ENCODE measurements at regions not wholly inside any gene's neighbourhood (a gene's known extent, or its start where the extent isn't known, plus 50 kb on each side); places are given as distances from the start of the nearest gene placed in this dataset.

DNA sequence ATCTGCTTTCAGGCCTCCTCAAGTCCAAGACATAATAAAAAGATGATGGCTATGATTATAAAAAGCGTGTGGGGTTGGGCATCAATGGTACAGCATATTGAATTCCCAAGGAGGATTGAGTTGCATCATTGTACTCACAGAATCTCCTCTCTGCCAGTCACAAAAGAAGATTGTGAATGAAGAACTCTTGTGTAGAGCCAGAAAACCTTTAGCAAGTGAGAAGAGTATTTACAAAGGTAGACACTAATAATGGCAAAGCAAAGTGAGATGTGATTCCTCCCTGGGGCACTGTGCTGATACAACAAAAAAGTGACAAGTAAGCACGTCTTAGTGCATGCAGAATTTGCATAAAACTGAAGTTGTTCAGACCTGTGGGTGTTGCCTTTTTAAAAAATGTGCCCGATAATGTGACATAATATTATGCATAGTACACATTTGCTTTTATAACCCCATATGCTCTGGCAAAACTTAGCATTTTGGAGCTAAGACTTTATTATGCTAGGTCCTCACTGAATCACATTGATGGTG is 291.2 kb upstream of the TBC1D5 start:
- no peak for DNase-seq
- in situ Hi-C loops (cut with HindIII; ENCODE audit: low pct_ligation_motif_present, low pct_unique_long_range_greater_than_20kb, low sequenced_read_pairs): no loop called here

DNA sequence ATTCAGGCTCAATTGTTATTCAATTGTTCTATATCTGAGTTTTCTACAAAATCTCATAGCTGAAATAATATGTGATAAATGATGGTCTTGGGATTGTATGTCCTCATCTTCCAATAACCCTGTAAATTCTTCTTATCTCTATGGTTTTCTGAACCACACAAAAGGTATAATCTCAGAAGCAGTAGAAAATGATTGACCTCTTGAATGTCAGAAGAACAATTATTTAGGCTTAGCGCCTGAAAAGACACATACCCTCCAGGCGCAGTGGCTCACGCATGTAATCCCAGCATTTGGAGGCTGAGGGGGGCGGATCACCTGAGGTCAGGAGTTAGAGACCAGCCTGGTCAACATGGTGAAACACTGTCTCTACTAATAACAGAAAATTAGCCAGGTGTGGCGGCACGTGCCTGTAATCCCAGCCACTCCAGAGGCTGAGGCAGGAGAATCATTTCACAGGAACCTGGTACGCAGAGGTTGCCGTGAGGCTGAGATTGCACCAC is 288.0 kb upstream of the TBC1D5 start:
- DNase-seq: no peak
- in situ Hi-C loops (cut with HindIII; ENCODE audit: low pct_ligation_motif_present, low pct_unique_long_range_greater_than_20kb, low sequenced_read_pairs): no loop called here

DNA sequence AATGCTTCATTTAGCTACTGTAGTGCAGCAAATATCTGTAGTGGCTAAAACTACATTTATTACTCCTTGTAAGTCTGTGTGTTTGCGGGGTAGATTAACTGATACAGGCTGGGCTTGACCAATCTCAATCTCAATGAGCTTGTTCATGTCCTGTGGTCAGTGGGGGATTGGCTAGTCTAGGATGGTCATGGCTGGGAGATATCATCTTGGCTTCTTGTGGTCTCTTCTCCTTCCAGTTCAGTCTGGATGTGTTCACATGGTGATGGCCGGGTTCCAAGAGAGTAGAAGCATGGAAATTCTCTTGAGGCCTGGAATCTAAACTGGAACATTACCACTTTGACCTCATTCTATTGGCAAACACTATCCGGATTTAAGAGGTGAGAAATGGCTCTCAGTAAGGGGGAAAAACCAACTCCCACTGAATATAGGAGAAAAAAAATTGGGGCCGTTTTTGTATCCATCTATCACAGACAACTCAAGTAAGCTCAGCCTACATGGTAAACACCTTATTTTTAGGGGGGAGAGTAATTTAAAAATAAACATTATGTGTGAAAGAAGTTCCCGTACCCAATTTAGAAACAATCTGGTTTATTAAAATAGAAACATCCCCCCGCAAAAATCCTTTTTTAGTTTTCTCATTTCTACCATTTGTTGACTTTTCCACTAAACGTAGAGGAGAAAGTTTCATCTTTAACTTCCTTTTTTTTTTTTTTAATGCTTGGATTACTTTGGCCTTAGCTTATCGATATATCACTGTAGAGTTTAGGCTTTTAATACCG is 284.9 kb upstream of the TBC1D5 start:
- in situ Hi-C loops (cut with HindIII; ENCODE audit: low pct_ligation_motif_present, low pct_unique_long_range_greater_than_20kb, low sequenced_read_pairs): no loop called here
- DNase-seq: no peak

- in situ Hi-C loops (cut with HindIII; ENCODE audit: low pct_ligation_motif_present, low pct_unique_long_range_greater_than_20kb, low sequenced_read_pairs): no loop called here
- DNase-seq: no peak
These were observed 282.3 kb upstream of the TBC1D5 start for GRCh38 chr3:18024715-18025114.

DNA sequence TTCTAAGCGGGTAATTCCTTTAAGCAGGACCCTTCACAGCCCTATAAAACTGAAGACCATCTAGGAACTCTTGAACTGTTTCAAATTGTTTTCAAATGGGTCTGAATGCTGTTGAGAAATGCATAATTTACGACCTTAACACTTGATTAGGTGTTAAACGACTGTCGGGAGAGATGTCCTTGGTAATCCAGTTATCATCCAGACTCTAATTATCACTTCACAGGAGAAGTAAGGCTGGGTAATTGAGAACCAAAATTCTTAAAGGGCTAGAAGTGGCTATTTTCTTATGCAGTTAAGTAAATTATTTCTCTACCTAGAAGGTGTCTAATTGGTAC is 276.7 kb upstream of the TBC1D5 start:
- in situ Hi-C loops (cut with HindIII; ENCODE audit: low pct_ligation_motif_present, low pct_unique_long_range_greater_than_20kb, low sequenced_read_pairs): no loop called here
- DNase-seq: no peak

DNA sequence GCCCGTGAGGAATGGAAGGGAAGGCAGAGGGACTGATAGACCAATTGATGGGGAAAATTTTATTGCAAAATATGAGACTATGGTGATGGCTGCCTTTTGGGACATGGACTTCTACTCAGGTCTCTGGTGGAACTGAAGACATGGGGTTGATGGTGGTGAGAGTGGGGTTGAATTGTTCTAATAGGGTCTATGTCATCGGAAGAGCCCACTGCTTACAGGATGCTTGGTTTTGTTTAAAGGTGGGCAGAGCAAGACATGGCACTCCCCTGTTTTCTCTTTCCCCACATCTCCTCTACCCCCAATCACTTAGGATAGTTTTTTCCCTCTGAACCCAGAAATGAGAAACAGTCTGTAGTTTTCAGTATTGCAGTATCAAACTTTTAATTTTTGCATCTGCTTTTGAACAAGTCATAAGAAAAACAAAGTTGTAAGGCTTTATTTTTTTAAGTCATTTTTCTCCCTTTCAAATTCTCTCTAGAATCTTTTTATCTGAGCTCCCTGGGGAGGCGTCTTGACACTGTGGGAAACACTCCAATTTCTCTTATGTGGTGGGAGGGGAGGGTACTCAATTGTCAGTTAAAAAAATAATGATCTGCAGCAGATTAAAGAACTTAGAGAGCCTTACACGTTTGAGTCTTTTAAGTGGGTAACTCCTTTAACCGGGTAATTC is 276.2 kb upstream of the TBC1D5 start:
- in situ Hi-C loops (cut with HindIII; ENCODE audit: low pct_ligation_motif_present, low pct_unique_long_range_greater_than_20kb, low sequenced_read_pairs): no loop called here
- no peak for DNase-seq

DNA sequence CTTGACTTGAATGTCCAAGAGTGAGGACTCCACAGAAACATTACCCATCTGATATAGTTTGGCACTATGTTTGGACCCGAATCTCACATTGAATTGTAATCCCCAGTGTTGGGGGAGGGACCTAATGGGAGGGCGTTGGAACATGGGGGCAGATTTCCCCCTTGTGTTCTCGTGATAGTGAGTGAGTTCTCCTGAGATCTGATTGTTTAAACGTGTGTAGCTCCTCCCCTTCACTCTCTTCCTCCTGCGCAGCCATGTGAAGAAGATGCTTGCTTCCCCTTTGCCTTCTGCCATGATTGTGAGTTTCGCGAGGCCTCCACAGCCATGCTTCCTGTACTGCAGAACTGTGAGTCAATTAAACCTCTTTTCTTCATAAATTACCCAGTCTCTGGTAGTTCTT is 273.9 kb upstream of the TBC1D5 start:
- in situ Hi-C loops (cut with HindIII; ENCODE audit: low pct_ligation_motif_present, low pct_unique_long_range_greater_than_20kb, low sequenced_read_pairs): no loop called here
- DNase-seq: no peak

DNA sequence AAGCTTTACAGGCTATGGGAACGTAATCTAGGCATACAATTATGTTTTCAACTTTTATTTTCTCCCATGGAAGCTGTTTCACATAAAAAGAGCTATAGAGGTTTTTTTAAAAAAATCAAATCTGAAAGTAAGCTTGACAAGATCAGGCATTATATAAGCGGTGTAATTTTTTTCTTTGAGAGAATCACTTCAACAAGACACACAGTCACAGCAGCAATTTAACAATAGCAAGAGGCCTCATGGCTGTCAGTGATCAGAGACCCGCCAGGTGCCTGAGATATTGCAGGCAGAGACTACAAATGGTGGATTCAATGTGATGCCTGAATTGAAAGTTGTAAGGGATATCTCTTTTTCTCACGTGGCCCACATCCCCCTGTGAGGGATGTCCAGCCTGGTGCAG is 270.5 kb upstream of the TBC1D5 start:
- no peak for DNase-seq
- in situ Hi-C loops (cut with HindIII; ENCODE audit: low pct_ligation_motif_present, low pct_unique_long_range_greater_than_20kb, low sequenced_read_pairs): no loop called here

DNA sequence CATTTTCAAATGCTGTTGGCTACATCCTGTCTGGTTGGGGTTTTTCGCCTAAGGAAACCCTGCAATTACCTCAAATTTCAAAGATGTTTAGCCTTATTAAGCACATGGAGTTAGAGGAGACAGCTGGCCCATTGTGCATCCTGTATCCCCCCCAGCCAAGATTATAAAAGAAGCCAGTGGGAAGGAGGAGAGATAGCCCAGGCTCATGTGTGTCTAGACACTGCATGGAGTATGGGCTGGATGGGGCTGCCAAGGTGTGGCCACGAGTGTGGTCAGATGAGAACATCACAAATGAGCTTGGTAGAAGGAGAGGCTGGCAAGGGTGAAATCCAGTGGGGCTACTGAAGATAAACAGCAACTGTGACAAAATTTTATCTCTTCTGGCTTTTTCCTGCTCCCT is 270.0 kb upstream of the TBC1D5 start:
- no peak for DNase-seq
- in situ Hi-C loops (cut with HindIII; ENCODE audit: low pct_ligation_motif_present, low pct_unique_long_range_greater_than_20kb, low sequenced_read_pairs): no loop called here

DNA sequence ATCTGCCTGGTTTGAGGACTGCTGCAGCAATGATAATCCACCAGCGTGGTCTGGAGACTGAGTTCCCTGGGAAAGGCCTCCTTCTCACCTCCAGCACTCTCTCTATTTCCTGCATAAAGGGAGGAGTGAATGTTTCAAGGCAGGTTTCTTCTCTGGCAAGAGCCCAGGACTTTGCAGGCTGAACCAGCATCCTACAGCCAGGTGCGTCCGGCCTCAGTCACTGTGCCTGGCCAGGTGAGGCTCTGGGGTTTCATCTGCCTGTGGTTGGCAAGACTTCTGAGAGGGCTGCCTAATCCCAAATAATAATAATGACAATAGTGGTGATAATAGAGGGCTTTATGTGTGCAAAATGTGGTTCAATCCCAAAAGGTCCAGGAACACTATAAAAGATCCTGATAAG is 269.0 kb upstream of the TBC1D5 start:
- in situ Hi-C loops (cut with HindIII; ENCODE audit: low pct_ligation_motif_present, low pct_unique_long_range_greater_than_20kb, low sequenced_read_pairs): no loop called here
- no peak for DNase-seq

GRCh38 chr3:18010001-18010400 is 267.6 kb upstream of the TBC1D5 start:
- DNase-seq: no peak
- in situ Hi-C loops (cut with HindIII; ENCODE audit: low pct_ligation_motif_present, low pct_unique_long_range_greater_than_20kb, low sequenced_read_pairs): no loop called here

DNA sequence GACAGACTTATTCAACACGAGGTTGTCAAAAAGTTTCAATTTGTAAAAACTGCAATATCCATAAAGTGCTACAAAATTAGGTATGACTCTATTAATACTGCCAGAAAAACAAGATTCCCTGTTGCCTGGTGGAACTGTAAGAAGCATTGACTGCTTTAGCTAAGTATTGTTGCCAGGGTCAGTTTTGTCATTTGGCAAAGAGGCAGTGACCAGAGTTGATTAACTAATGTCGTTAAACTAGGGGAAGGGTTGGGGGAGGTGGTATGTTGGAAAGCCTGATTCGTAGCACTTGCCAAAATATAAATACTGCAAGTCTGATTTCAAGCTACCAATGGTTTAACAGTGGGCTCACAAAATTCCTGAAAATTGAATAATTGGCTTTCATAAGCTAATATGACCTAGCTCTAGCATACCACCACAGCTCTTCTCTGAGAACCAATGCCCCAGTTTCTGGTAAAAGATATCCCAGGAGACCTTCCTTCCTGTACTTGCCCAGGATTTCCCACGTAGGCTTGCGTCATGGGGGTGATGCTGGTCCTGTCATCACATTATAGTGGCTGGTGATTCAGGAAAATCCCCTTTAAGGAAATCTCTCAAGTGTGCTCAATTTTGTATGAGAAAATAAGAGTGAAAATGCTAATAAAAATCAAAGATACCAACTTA is 266.4 kb upstream of the TBC1D5 start:
- no peak for DNase-seq
- in situ Hi-C loops (cut with HindIII; ENCODE audit: low pct_ligation_motif_present, low pct_unique_long_range_greater_than_20kb, low sequenced_read_pairs): no loop called here

DNA sequence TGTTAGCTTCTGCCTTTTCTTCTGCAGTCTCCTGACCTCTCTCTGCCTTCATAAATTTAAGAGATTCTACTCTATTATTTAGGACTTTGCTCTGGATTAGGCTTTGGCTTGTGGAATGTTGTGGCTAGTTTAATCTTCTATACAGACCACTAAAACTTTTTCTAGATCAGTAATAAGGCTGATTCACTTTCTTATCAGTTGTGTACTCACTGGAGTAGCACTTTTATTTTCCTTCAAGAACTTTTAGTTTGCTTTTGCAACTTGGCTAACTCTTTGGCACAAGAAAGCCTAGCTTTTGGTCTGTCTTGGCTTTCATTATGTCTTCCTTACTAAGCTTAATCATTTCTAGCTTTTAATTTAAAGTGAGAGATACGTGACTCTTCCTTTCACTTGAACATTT is 265.5 kb upstream of the TBC1D5 start:
- in situ Hi-C loops (cut with HindIII; ENCODE audit: low pct_ligation_motif_present, low pct_unique_long_range_greater_than_20kb, low sequenced_read_pairs): no loop called here
- DNase-seq: no peak

- no peak for DNase-seq
- in situ Hi-C loops (cut with HindIII; ENCODE audit: low pct_ligation_motif_present, low pct_unique_long_range_greater_than_20kb, low sequenced_read_pairs): no loop called here
These were observed 253.3 kb upstream of the TBC1D5 start for GRCh38 chr3:17995769-17996168.

DNA sequence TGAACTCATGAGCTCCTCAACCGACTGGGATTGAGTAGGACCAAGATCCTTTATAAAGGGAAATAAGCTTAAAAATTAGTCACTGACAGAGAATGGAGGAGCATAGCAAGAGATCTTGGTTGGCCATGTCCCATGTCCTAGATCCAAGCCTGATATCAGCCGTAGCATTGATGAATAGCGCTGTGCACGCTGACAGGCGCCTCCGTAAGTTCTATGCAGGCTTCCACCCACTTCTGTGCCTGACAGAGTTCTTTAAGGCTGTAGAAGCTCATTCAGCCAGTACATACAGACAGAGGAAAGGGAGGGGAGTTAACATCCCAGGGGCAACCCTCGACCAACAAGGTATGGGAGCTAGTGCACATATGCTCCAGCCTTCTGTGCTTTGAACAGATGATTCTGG is 251.7 kb upstream of the TBC1D5 start:
- in situ Hi-C loops (cut with HindIII; ENCODE audit: low pct_ligation_motif_present, low pct_unique_long_range_greater_than_20kb, low sequenced_read_pairs): no loop called here
- DNase-seq: no peak

DNA sequence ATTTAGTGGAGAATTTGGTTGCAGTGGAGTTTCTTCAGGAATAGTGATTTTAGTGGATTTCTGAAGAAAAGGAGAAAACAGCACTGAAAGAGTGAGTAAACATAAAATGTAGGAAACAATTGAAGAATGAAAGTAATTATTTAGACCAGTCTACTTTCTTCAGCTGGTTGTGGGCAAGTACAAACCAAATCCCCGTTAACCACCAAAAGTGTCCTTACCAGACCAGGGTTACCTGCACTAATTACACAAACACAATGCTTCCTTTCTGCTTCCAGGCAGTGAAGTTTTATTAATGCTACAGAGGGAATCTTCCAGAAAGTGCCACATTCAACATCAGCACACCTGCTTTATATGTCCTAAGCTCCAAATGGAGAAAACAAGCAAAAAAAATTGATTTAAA is 248.0 kb upstream of the TBC1D5 start:
- DNase-seq: no peak
- in situ Hi-C loops (cut with HindIII; ENCODE audit: low pct_ligation_motif_present, low pct_unique_long_range_greater_than_20kb, low sequenced_read_pairs): no loop called here

DNA sequence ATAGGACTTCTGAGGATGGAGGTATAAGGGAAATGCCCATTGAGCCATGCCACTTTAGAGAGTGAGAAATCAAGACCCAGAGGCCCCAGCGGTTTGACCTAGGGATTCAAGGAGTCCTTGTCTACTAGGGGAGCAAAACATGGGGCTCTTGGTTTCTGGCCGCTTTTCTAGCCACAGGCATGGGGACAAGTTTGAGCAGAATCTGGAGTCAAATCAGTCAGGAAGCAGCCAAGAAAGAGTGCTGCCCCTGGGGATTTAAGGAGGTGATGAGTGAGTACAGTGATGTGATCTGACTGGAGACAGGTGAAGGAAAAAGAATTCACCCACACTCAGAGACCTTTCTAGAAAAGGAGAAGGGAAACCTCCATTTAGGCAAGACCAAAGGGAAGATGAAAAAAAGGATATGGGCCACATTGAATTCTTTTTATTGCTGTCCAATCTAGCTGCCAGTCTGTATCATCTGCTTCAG is 244.0 kb upstream of the TBC1D5 start:
- DNase-seq: no peak
- in situ Hi-C loops (cut with HindIII; ENCODE audit: low pct_ligation_motif_present, low pct_unique_long_range_greater_than_20kb, low sequenced_read_pairs): no loop called here

GRCh38 chr3:17985658-17986347 is 243.4 kb upstream of the TBC1D5 start:
- in situ Hi-C loops (cut with HindIII; ENCODE audit: low pct_ligation_motif_present, low pct_unique_long_range_greater_than_20kb, low sequenced_read_pairs): no loop called here
- DNase-seq: no peak

- no peak for DNase-seq
- in situ Hi-C loops (cut with HindIII; ENCODE audit: low pct_ligation_motif_present, low pct_unique_long_range_greater_than_20kb, low sequenced_read_pairs): no loop called here
These were observed 240.7 kb upstream of the TBC1D5 start for GRCh38 chr3:17983106-17983505.

All from ACHN (cell line).